GM23338 (cell line): ENCODE measurements at regions not wholly inside any gene's neighbourhood (a gene's known extent, or its start where the extent isn't known, plus 50 kb on each side); places are given as distances from the start of the nearest gene placed in this dataset.
"Not testable (repeated sequence)": the region's sequence is repeated elsewhere in the genome, so short reads cannot be mapped to it uniquely, and the experiment has no call there.

Source experiments
- ATAC-seq: fragments of 200-7000 bp; cut with Tn5 transposase; 3 replicates; pipeline ENCODE4 v1.9.1; 2020
- DNase-seq: peaks from one replicate; pipeline ENCODE4 v3.0.0-alpha.2; 2015; ENCODE audit warnings: low spot score
- H2AFZ ChIP-seq: fragments of 200-600 bp; sonication (generic); 2 replicates; pipeline ENCODE4 v1.8.0; 2016; ENCODE audit warnings: antibody characterized with exemption, mild to moderate bottlenecking, moderate library complexity
- H3F3A ChIP-seq: fragments of 200-600 bp; sonication (generic); replicated peaks from 2 replicates; pipeline ENCODE4 v1.8.0; 2017; ENCODE audit warnings: antibody characterized with exemption, mixed run types, low read depth
- H3K27ac ChIP-seq: fragments of 200-600 bp; sonication (generic); 2 replicates; pipeline ENCODE4 v1.6.1; 2016; ENCODE audit warnings: low read depth
- H3K27me3 ChIP-seq: fragments of 200-600 bp; sonication (generic); 2 replicates; pipeline ENCODE4 v1.8.0; 2016; ENCODE audit warnings: mild to moderate bottlenecking, mixed run types, moderate library complexity; ENCODE audit not compliant: insufficient read depth
- H3K36me3 ChIP-seq: fragments of 200-600 bp; sonication (generic); 2 replicates; pipeline ENCODE4 v1.8.0; 2016; ENCODE audit warnings: mild to moderate bottlenecking; ENCODE audit not compliant: insufficient read depth
- H3K4me1 ChIP-seq: fragments of 200-600 bp; sonication (generic); 2 replicates; pipeline ENCODE4 v1.8.0; 2016; ENCODE audit warnings: mild to moderate bottlenecking, moderate library complexity; ENCODE audit not compliant: insufficient read depth
- H3K4me2 ChIP-seq: fragments of 200-600 bp; sonication (generic); 2 replicates; pipeline ENCODE4 v1.7.1; 2017; ENCODE audit warnings: mixed run types
- H3K4me3 ChIP-seq: fragments of 200-600 bp; sonication (generic); 2 replicates; pipeline ENCODE4 v1.6.1; 2016; ENCODE audit warnings: mixed run types
- H3K79me2 ChIP-seq: fragments of 200-600 bp; sonication (generic); replicated peaks from 2 replicates; pipeline ENCODE4 v1.8.0; 2017; ENCODE audit warnings: mild to moderate bottlenecking; ENCODE audit not compliant: insufficient read depth
- H3K9me2 ChIP-seq: fragments of 200-600 bp; sonication (generic); 2 replicates; pipeline ENCODE4 v1.8.0; 2017; ENCODE audit not compliant: insufficient read depth
- H4K20me1 ChIP-seq: fragments of 200-600 bp; sonication (generic); replicated peaks from 2 replicates; pipeline ENCODE4 v1.8.0; 2017; ENCODE audit warnings: mild to moderate bottlenecking; ENCODE audit not compliant: insufficient read depth
- H3K27ac Mint-ChIP-seq: 2 replicates; pipeline ENCODE4 v1.8.0; 2020; ENCODE audit warnings: inconsistent platforms, mild to moderate bottlenecking, moderate library complexity, mixed read lengths
- H3K27me3 Mint-ChIP-seq: 3 replicates; pipeline ENCODE4 v1.8.0; 2022; ENCODE audit warnings: low read depth, mild to moderate bottlenecking, moderate library complexity, mixed read lengths, inconsistent platforms; ENCODE audit not compliant: insufficient read depth, poor library complexity
- H3K36me3 Mint-ChIP-seq: 3 replicates; pipeline ENCODE4 v1.8.0; 2021; ENCODE audit warnings: low read depth, mild to moderate bottlenecking, inconsistent platforms, moderate library complexity, mixed read lengths
- H3K4me1 Mint-ChIP-seq: 3 replicates; pipeline ENCODE4 v1.8.0; 2020; ENCODE audit warnings: mild to moderate bottlenecking, inconsistent platforms, mixed read lengths
- H3K4me3 Mint-ChIP-seq: 3 replicates; pipeline ENCODE4 v1.8.0; 2021; ENCODE audit warnings: moderate library complexity, mild to moderate bottlenecking, inconsistent platforms, mixed read lengths
- H3K9me3 Mint-ChIP-seq: 3 replicates; pipeline ENCODE4 v1.8.0; 2020; ENCODE audit warnings: moderate library complexity, mild to moderate bottlenecking, inconsistent platforms, mixed read lengths
- CREB1 ChIP-seq: fragments of 250-450 bp; sonication (Bioruptor Pico); IDR thresholded peaks from 2 replicates; pipeline ENCODE4 v1.5.0; 2020; ENCODE audit warnings: low read depth, mild to moderate bottlenecking, moderate library complexity
- EZH2phosphoT487 ChIP-seq: fragments of 200-600 bp; sonication (generic); IDR thresholded peaks from one replicate; pipeline ENCODE4 v1.8.1; 2018; ENCODE audit warnings: antibody characterized with exemption; ENCODE audit not compliant: unreplicated experiment
- ZNF462 ChIP-seq: fragments of 250-450 bp; sonication (Bioruptor Pico); IDR thresholded peaks from 2 replicates; pipeline ENCODE4 v1.5.0; 2020; ENCODE audit warnings: mild to moderate bottlenecking, moderate library complexity

- TF ChIP-seq ZNF462: no peak
These were observed 298.6 kb downstream of the AGTPBP1 start (continued) for GRCh38 chr9:85443190-85443598.

GRCh38 chr9:85439791-85440190 lies 302.0 kb downstream of the AGTPBP1 start:
- Histone ChIP-seq H3K4me1 (no peaks in the 10 kb centered on the region), H3K4me3 (no peak overlapping the region), H2AFZ (peak overlapping the region; percentile 69; the same call in 1 of the 2 replicates), H3K4me2 (no peak overlapping the region), H3F3A (no peaks in the 10 kb centered on the region), H3K36me3 (no peaks in the 10 kb centered on the region), H3K27ac (no peak overlapping the region), H3K79me2 (no peaks in the 10 kb centered on the region), H3K27me3 (no peaks in the 10 kb centered on the region), H4K20me1 (no peaks in the 10 kb centered on the region), H3K9me2 (no peaks in the 10 kb centered on the region)
- ATAC-seq (no peak), DNase-seq (no peak)
- H3K9me3 Mint-ChIP-seq: no peaks in the 10 kb centered on the region
- H3K27ac Mint-ChIP-seq: no peak overlapping the region
- no peak overlapping the region for H3K4me3 Mint-ChIP-seq
- peaks cover 2% of the 10 kb centered on the region; the same call in 1 of the 3 replicates for H3K4me1 Mint-ChIP-seq
- H3K27me3 Mint-ChIP-seq: no peaks in the 10 kb centered on the region
- H3K36me3 Mint-ChIP-seq: no peaks in the 10 kb centered on the region
- TF ChIP-seq EZH2phosphoT487: no peak
- TF ChIP-seq CREB1: no peak

GRCh38 chr9:85433956-85434355 lies 307.8 kb downstream of the AGTPBP1 start:
- not testable (repeated sequence) for H3K9me3 Mint-ChIP-seq, H3K4me2 ChIP-seq, H3K79me2 ChIP-seq, DNase-seq, H3K4me3 Mint-ChIP-seq, H3K27me3 Mint-ChIP-seq, H3K4me3 ChIP-seq, H3K27ac ChIP-seq, H3K4me1 Mint-ChIP-seq, H3K36me3 Mint-ChIP-seq, H3K27ac Mint-ChIP-seq, ATAC-seq, H3K9me2 ChIP-seq, H3K27me3 ChIP-seq, H4K20me1 ChIP-seq, H3F3A ChIP-seq, H2AFZ ChIP-seq, H3K36me3 ChIP-seq, H3K4me1 ChIP-seq

- H3K4me1 ChIP-seq, DNase-seq, H3K27ac ChIP-seq, H3K27me3 ChIP-seq, H3F3A ChIP-seq, H3K79me2 ChIP-seq, H3K36me3 ChIP-seq, H3K4me2 ChIP-seq, H2AFZ ChIP-seq, H3K27ac Mint-ChIP-seq, H3K4me3 Mint-ChIP-seq, H3K9me3 Mint-ChIP-seq, H4K20me1 ChIP-seq, H3K36me3 Mint-ChIP-seq, H3K4me3 ChIP-seq, H3K27me3 Mint-ChIP-seq, ATAC-seq, H3K4me1 Mint-ChIP-seq: not testable (repeated sequence)
- peaks cover 12% of the 10 kb centered on the region; the same call in 1 of the 2 replicates for H3K9me2 ChIP-seq
These were observed 308.2 kb downstream of the AGTPBP1 start for GRCh38 chr9:85433551-85433950.
